Muscle of leg (tissue), 3 donors: ENCODE measurements at regions not wholly inside any gene's neighbourhood (a gene's known extent, or its start where the extent isn't known, plus 50 kb on each side); places are given as distances from the start of the nearest gene placed in this dataset.

ENCODE experiments used
- DNase-seq: peaks from one replicate; pipeline ENCODE4 v3.0.0; 2013
- H3K27ac ChIP-seq: one replicate; pipeline ENCODE4 v1.5.1; 2013; ENCODE audit warnings: mild to moderate bottlenecking, low read length, control low read depth
- H3K27me3 ChIP-seq: one replicate; pipeline ENCODE4 v1.6.1; 2013; ENCODE audit warnings: low read length; ENCODE audit not compliant: control insufficient read depth, insufficient read depth
- H3K36me3 ChIP-seq: one replicate; pipeline ENCODE4 v1.6.1; 2013; ENCODE audit warnings: low read length; ENCODE audit not compliant: control insufficient read depth, insufficient read depth
- H3K4me1 ChIP-seq: one replicate; pipeline ENCODE4 v1.6.1; 2013; ENCODE audit warnings: low read length; ENCODE audit not compliant: control insufficient read depth, insufficient read depth
- H3K4me3 ChIP-seq: one replicate; pipeline ENCODE4 v1.5.1; 2013; ENCODE audit warnings: low read length, control low read depth
- H3K9me3 ChIP-seq: replicated peaks from 2 replicates; pipeline ENCODE4 v1.6.1; 2013; ENCODE audit warnings: low read depth, low read length; ENCODE audit not compliant: control insufficient read depth
- WGBS: methylation state at CpG from one replicate; pipeline ENCODE4 v1.1.5; 2013; ENCODE audit warnings: missing lambda C conversion rate; ENCODE audit not compliant: insufficient coverage; 5-methylcytosine and 5-hydroxymethylcytosine counted together

GRCh38 chr9:117775591-117775990 lies 71.4 kb downstream of the TLR4 start:
- Histone ChIP-seq H3K27ac (no peak overlapping the region), H3K4me1 (no peaks in the 10 kb centered on the region), H3K27me3 (no peaks in the 10 kb centered on the region), H3K9me3 (no peaks in the 10 kb centered on the region), H3K4me3 (no peak overlapping the region), H3K36me3 (no peaks in the 10 kb centered on the region)
- no peak for DNase-seq

DNA sequence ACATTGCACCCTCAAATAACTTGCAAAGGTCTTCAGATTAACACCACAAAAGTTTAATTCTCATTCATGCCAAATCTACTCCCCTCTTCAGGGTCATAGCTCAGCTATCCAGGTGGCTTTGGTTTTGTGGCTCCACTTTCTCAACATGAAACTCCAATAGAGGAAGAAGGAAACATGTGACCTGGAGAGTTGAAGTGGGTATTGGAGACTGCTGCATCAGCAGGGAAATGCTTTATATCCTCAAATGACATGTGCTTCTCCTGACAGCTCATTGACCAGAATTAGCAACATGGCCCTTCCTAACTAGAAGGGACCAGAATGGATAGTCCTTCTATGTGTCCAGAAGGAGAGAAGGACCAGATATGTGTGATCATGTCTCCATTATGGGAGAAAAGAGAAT lies 73.6 kb downstream of the TLR4 start:
- Histone ChIP-seq H3K4me3 (no peak overlapping the region), H3K9me3 (no peaks in the 10 kb centered on the region), H3K4me1 (no peaks in the 10 kb centered on the region), H3K27me3 (no peaks in the 10 kb centered on the region), H3K36me3 (no peaks in the 10 kb centered on the region), H3K27ac (no peak overlapping the region)
- DNase-seq, result peak; percentile 75

DNA sequence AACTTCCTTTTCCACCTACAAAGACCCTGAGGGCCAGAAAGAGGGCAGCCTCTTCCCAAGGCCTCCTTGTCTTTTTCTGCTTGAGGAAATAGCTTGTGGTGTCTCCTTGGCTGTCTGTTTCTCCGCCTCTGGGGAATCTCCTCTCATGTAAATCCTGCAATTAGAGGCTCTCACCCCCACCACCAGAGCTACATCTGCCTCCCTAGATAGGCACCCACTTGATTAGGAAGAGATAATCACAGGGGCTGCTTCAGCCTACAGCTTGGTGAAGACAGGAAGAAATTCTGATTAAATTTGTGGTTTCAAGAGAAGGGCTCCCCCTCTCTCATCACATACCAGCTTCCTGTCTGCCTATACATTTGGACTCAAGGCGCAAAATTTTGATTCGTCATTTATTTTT lies 75.6 kb downstream of the TLR4 start:
- WGBS, result no CpG with 5 or more reads among the region's 3 CpGs
- H3K4me1 ChIP-seq, result peaks cover 2% of the 10 kb centered on the region
- no peaks in the 10 kb centered on the region for H3K27me3 ChIP-seq
- H3K9me3 ChIP-seq, result no peaks in the 10 kb centered on the region
- no peak for DNase-seq
- H3K36me3 ChIP-seq, result no peaks in the 10 kb centered on the region
- no peak overlapping the region for H3K27ac ChIP-seq
- H3K4me3 ChIP-seq, result no peak overlapping the region

DNA sequence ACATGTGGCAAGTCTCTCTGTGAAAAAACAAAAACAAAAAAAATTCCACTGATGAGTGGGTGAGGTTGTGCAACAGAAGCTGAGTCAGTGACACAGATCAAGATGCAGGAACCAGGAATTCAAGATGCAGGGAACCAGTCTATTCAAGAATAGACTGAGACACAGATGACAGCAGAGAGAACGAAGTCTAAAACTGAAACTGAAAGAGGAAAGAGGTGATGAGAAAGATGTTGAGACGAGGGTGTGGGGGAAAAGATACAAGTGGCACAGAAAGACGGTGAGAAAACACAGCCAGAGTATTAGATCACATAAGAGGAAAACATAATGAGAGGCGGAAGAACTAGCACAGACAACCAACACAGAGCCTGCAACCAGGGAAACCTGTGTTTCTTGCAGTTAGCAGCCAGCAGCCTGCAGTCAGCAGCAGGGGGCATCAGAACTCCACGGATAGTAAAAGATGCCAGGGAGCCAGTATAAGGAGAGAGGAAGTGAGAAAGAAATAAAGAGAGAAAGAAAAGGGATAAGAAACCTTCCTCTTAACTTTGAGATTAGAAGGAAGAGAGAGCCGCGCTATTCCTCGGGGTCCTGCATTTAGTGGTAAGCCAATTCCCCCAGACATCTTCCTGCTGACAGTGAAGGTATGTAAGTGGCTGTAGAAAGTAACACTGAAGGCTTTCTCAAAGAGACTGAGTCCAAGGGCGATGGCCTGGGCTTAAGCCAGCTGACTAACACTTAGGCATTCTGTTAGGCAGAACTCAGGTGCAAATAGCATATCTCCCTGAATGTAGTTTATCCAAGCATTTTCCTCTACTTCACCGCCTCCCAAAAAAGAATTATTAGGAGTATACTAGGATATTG lies 79.0 kb downstream of the TLR4 start:
- Histone ChIP-seq H3K27me3 (no peaks in the 10 kb centered on the region), H3K4me3 (peak overlapping the region; percentile 32), H3K27ac (no peak overlapping the region), H3K4me1 (peaks cover 6% of the 10 kb centered on the region), H3K36me3 (no peaks in the 10 kb centered on the region), H3K9me3 (no peaks in the 10 kb centered on the region)
- DNase-seq, result peak; percentile 87
- WGBS, result 0% methylated on average over 2 of the region's 10 CpGs

- Histone ChIP-seq H3K36me3 (no peaks in the 10 kb centered on the region), H3K27ac (no peak overlapping the region), H3K27me3 (no peaks in the 10 kb centered on the region), H3K4me3 (no peak overlapping the region), H3K4me1 (peaks cover 6% of the 10 kb centered on the region), H3K9me3 (no peaks in the 10 kb centered on the region)
- WGBS, result 83% methylated on average over 1 of the region's 1 CpG
- DNase-seq, result no peak
Measured at GRCh38 chr9:117783828-117784227, 79.6 kb downstream of the TLR4 start.

DNA sequence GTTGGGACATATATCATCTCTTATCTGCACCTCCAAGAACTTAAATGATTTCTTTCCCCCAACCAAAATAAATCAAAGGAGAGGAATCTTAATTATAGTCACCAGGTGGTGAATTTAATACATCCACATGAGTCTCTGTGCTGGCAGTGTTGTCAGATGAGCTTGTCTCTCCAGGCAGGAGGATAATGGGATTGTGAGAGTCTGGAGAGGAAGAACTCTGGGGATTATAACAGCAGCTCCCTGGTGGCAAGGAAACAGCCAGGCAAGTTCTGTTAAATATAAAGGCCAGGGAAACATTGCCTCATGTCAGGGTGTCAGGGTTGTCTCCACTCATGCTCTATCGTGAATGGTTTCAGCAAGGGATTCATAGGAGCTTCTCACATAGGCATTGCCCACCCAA lies 80.8 kb downstream of the TLR4 start:
- Histone ChIP-seq H3K4me1 (peaks cover 6% of the 10 kb centered on the region), H3K36me3 (no peaks in the 10 kb centered on the region), H3K27ac (no peak overlapping the region), H3K9me3 (no peaks in the 10 kb centered on the region), H3K27me3 (no peaks in the 10 kb centered on the region), H3K4me3 (no peak overlapping the region)
- DNase-seq, result no peak
- 40% methylated on average over 1 of the region's 1 CpG for WGBS

- no peak overlapping the region for H3K4me3 ChIP-seq
- H3K4me1 ChIP-seq, result peaks cover 6% of the 10 kb centered on the region
- WGBS, result 43% methylated on average over 1 of the region's 3 CpGs
- no peaks in the 10 kb centered on the region for H3K9me3 ChIP-seq
- no peaks in the 10 kb centered on the region for H3K27me3 ChIP-seq
- no peak overlapping the region for H3K27ac ChIP-seq
- no peak for DNase-seq
- no peaks in the 10 kb centered on the region for H3K36me3 ChIP-seq
Measured at GRCh38 chr9:117787746-117788145, 83.5 kb downstream of the TLR4 start.

- no peak overlapping the region for H3K27ac ChIP-seq
- H3K9me3 ChIP-seq, result no peaks in the 10 kb centered on the region
- DNase-seq, result no peak
- H3K4me1 ChIP-seq, result no peaks in the 10 kb centered on the region
- no peaks in the 10 kb centered on the region for H3K36me3 ChIP-seq
- no peak overlapping the region for H3K4me3 ChIP-seq
- H3K27me3 ChIP-seq, result no peaks in the 10 kb centered on the region
Measured at GRCh38 chr9:117795271-117795670, 91.1 kb downstream of the TLR4 start.

DNA sequence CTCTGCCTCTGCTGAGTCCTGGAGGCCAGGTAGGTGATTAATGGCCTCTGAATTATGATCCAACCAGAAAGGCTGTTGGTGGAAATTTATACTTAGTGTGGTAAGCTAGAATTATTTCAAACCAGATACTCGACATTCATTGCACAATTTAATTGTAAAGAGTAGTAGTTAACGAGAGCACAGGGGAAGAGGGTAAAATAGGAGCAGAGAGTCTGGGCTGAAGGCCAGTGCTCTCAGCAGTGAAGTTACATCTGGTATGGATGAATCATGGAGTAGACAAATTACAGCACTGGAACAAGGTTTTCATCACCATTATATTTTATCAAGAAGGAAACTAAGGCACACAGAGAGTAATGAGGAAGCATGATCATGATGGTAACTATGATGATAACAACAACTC lies 92.5 kb downstream of the TLR4 start:
- no peaks in the 10 kb centered on the region for H3K4me1 ChIP-seq
- no CpG with 5 or more reads among the region's 2 CpGs for WGBS
- peak; percentile 33 for DNase-seq
- H3K27me3 ChIP-seq, result no peaks in the 10 kb centered on the region
- H3K27ac ChIP-seq, result no peak overlapping the region
- no peaks in the 10 kb centered on the region for H3K36me3 ChIP-seq
- H3K9me3 ChIP-seq, result no peaks in the 10 kb centered on the region
- no peak overlapping the region for H3K4me3 ChIP-seq

- H3K9me3 ChIP-seq, result no peaks in the 10 kb centered on the region
- no peak for DNase-seq
- no peaks in the 10 kb centered on the region for H3K27me3 ChIP-seq
- no peaks in the 10 kb centered on the region for H3K36me3 ChIP-seq
- H3K27ac ChIP-seq, result no peak overlapping the region
- H3K4me3 ChIP-seq, result no peak overlapping the region
- no CpG with 5 or more reads among the region's 2 CpGs for WGBS
- no peaks in the 10 kb centered on the region for H3K4me1 ChIP-seq
Measured at GRCh38 chr9:117800389-117800788, 96.2 kb downstream of the TLR4 start.

DNA sequence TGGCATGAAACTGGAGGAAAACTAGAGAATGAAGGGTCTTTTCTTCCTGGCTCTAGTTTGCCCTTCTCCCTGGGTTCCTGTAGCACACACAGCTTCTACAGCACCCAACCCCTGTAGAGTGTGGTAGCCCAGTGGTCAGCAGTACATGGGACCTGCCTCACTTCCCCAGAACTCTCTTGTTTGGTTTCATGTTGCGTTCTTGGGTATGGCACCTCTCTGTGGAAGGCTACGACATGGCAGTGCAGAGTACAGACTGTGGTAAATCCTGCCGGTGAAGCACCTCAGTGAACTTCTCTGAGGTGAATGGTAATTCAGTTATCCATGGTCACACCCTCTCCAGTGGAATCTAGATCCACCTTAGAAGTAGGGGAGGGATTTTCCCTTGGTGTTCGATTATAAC lies 105.5 kb downstream of the TLR4 start:
- WGBS, result 70% methylated on average over 2 of the region's 4 CpGs
- H3K27ac ChIP-seq, result no peak overlapping the region
- DNase-seq, result no peak
- H3K4me1 ChIP-seq, result no peaks in the 10 kb centered on the region
- no peaks in the 10 kb centered on the region for H3K36me3 ChIP-seq
- H3K4me3 ChIP-seq, result no peak overlapping the region
- no peaks in the 10 kb centered on the region for H3K27me3 ChIP-seq
- no peaks in the 10 kb centered on the region for H3K9me3 ChIP-seq
